Hepatocyte (in vitro differentiated cells): ENCODE measurements at regions not wholly inside any gene's neighbourhood (a gene's known extent, or its start where the extent isn't known, plus 50 kb on each side); places are given as distances from the start of the nearest gene placed in this dataset.
"Not testable (repeated sequence)": the region's sequence is repeated elsewhere in the genome, so short reads cannot be mapped to it uniquely, and the experiment has no call there.

ENCODE experiments used
- DNase-seq: peaks from one replicate; pipeline ENCODE4 v3.0.0-alpha.2; 2016; ENCODE audit warnings: low spot score
- H2AFZ ChIP-seq: fragments of 200-600 bp; sonication (generic); 2 replicates; pipeline ENCODE4 v1.6.0; 2016; ENCODE audit warnings: antibody characterized with exemption, mild to moderate bottlenecking
- H3K27ac ChIP-seq: fragments of 200-600 bp; sonication (generic); 2 replicates; pipeline ENCODE4 v1.5.1; 2016; ENCODE audit warnings: mild to moderate bottlenecking
- H3K27me3 ChIP-seq: fragments of 200-600 bp; sonication (generic); 2 replicates; pipeline ENCODE4 v1.6.1; 2016
- H3K36me3 ChIP-seq: fragments of 200-600 bp; sonication (generic); replicated peaks from 2 replicates; pipeline ENCODE4 v1.5.1; 2016; ENCODE audit warnings: low read depth; ENCODE audit not compliant: insufficient read depth
- H3K4me1 ChIP-seq: fragments of 200-600 bp; sonication (generic); 2 replicates; pipeline ENCODE4 v1.5.1; 2016; ENCODE audit warnings: mild to moderate bottlenecking, moderate library complexity; ENCODE audit not compliant: insufficient read depth
- H3K4me2 ChIP-seq: fragments of 200-600 bp; sonication (generic); 2 replicates; pipeline ENCODE4 v1.6.0; 2016
- H3K4me3 ChIP-seq: fragments of 200-600 bp; sonication (generic); 2 replicates; pipeline ENCODE4 v1.5.1; 2016; ENCODE audit warnings: mild to moderate bottlenecking
- H3K79me2 ChIP-seq: fragments of 200-600 bp; sonication (generic); 2 replicates; pipeline ENCODE4 v1.6.0; 2017; ENCODE audit warnings: mild to moderate bottlenecking
- H3K9me2 ChIP-seq: fragments of 200-600 bp; sonication (generic); replicated peaks from 2 replicates; pipeline ENCODE4 v1.6.0; 2017; ENCODE audit warnings: mild to moderate bottlenecking; ENCODE audit not compliant: insufficient read depth
- H3K9me3 ChIP-seq: fragments of 200-600 bp; sonication (generic); 2 replicates; pipeline ENCODE4 v1.5.1; 2016; ENCODE audit warnings: low read depth, mild to moderate bottlenecking
- H4K20me1 ChIP-seq: fragments of 200-600 bp; sonication (generic); 2 replicates; pipeline ENCODE4 v1.6.0; 2016; ENCODE audit warnings: mild to moderate bottlenecking; ENCODE audit not compliant: insufficient read depth, poor library complexity, severe bottlenecking
- EZH2 ChIP-seq: fragments of 200-600 bp; sonication (generic); IDR thresholded peaks from 2 replicates; pipeline ENCODE4 v1.6.1; 2016; ENCODE audit warnings: antibody characterized with exemption, mild to moderate bottlenecking, borderline replicate concordance
- EZH2phosphoT487 ChIP-seq: fragments of 200-600 bp; sonication (generic); IDR thresholded peaks from one replicate; pipeline ENCODE4 v1.6.1; 2018; ENCODE audit warnings: antibody characterized with exemption, mild to moderate bottlenecking, low read depth, moderate library complexity; ENCODE audit not compliant: unreplicated experiment, severe bottlenecking
- WGBS: methylation state at CpG from one replicate; pipeline ENCODE4 v1.1.6; 2016; ENCODE audit warnings: low lambda C conversion rate; ENCODE audit errors: missing lambda C conversion rate; 5-methylcytosine and 5-hydroxymethylcytosine counted together
- TF ChIP-seq, protein P1 (sequence below): fragments of 200-600 bp; sonication (generic); IDR thresholded peaks from 2 replicates; pipeline ENCODE4 v1.5.1; 2016; ENCODE audit warnings: antibody characterized with exemption, mild to moderate bottlenecking; ENCODE audit not compliant: poor library complexity

DNA sequence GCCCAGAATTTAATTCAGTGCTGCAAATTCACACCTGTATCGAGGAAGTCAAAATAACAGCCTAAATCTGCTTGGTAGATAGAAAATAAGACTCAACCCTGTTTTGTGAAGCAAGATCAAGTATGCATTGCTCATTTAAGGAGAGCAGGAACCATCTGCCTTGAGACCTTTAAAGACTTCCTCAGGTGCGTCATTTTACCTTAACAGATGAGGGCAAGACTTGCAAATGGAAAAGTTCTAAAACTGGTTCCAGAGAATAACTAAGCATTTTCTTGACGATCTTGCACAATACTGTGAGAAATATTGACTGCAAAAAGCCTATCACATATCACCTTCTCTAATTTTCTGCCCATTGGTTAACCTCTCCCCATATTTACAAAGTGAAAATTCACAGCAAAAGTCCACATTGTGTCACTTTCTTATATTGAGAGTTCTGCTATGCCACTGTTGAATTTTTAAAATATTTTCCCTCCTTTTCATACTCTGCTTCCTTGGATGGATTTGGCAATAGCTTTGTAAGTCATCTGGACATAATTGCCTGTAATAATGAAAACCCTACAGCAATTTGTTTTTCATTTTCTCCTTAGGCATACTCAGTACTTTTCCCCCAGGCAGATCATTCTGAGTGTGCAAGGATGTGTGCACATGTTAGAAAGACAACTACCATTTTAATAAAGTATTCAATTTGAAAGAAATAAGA, 234.2 kb downstream of the AASDHPPT start:
- TF ChIP-seq EZH2: no peak
- TF ChIP-seq EZH2phosphoT487: no peak
- TF ChIP-seq, protein P1, sequence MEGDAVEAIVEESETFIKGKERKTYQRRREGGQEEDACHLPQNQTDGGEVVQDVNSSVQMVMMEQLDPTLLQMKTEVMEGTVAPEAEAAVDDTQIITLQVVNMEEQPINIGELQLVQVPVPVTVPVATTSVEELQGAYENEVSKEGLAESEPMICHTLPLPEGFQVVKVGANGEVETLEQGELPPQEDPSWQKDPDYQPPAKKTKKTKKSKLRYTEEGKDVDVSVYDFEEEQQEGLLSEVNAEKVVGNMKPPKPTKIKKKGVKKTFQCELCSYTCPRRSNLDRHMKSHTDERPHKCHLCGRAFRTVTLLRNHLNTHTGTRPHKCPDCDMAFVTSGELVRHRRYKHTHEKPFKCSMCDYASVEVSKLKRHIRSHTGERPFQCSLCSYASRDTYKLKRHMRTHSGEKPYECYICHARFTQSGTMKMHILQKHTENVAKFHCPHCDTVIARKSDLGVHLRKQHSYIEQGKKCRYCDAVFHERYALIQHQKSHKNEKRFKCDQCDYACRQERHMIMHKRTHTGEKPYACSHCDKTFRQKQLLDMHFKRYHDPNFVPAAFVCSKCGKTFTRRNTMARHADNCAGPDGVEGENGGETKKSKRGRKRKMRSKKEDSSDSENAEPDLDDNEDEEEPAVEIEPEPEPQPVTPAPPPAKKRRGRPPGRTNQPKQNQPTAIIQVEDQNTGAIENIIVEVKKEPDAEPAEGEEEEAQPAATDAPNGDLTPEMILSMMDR: no peak
- DNase-seq: no peak
- 95% methylated on average over 3 of the region's 3 CpGs for WGBS
- Histone ChIP-seq H3K36me3 (no peaks in the 10 kb centered on the region), H3K4me3 (no peak overlapping the region), H3K79me2 (no peaks in the 10 kb centered on the region), H4K20me1 (no peaks in the 10 kb centered on the region), H2AFZ (no peak overlapping the region), H3K4me2 (no peak overlapping the region), H3K27me3 (no peaks in the 10 kb centered on the region), H3K4me1 (no peaks in the 10 kb centered on the region), H3K9me3 (no peaks in the 10 kb centered on the region), H3K9me2 (no peaks in the 10 kb centered on the region), H3K27ac (no peak overlapping the region)

DNA sequence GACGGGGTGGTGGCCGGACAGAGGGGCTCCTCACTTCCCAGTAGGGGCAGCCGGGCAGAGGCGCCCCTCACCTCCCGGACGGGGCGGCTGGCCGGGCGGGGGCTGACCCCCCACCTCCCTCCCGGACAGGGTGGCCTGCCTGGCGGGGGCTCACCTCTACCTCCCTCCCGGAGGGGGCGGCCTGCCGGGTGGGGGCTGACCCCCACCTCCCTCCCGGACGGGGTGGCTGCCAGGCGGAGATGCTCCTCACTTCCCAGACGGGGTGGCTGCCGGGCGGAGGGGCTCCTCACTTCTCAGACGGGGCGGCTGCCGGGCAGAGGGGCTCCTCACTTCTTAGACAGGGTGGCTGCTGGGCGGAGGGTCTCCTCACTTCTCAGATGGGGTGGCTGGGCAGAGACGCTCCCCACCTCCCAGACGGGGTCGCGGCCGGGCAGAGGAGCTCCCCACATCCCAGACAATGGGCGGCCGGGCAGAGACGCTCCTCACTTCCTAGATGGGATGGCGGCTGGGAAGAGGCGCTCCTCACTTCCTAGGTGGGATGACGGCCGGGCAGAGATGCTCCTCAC, 239.8 kb downstream of the AASDHPPT start:
- not testable (repeated sequence) for H3K9me3 ChIP-seq, H2AFZ ChIP-seq, H3K27me3 ChIP-seq, H3K4me2 ChIP-seq, H4K20me1 ChIP-seq, H3K4me3 ChIP-seq, H3K27ac ChIP-seq, H3K36me3 ChIP-seq, H3K79me2 ChIP-seq, DNase-seq, H3K4me1 ChIP-seq, H3K9me2 ChIP-seq
- 97% methylated on average over 24 of the region's 36 CpGs for WGBS

DNA sequence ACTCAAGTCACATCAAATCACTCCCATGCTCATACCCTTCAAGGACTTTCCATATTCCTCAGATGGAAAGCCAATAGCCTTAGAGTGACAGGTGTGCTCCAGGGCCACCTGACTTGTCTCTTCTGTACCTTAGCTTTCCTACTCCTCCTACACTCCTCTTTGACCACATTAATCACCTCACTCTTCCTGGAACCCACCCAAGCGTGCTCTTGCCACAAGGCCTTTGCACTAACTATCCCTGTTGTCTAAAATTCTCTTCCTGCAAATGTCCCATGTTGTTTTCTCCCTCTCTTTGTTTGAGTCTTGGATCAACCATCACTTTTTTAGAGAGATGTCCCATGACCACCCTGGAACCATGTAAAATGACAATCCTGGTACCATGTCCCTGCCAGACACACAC, 244.1 kb downstream of the AASDHPPT start:
- TF ChIP-seq, protein P1: no peak
- no peak for TF ChIP-seq EZH2
- no peak for TF ChIP-seq EZH2phosphoT487
- no peaks in the 10 kb centered on the region for H4K20me1 ChIP-seq
- no peaks in the 10 kb centered on the region for H3K4me1 ChIP-seq
- no peaks in the 10 kb centered on the region for H3K79me2 ChIP-seq
- no peak overlapping the region for H3K4me2 ChIP-seq
- H3K9me3 ChIP-seq: no peaks in the 10 kb centered on the region
- H3K27ac ChIP-seq: no peak overlapping the region
- no peak overlapping the region for H2AFZ ChIP-seq
- H3K9me2 ChIP-seq: no peaks in the 10 kb centered on the region
- no peaks in the 10 kb centered on the region for H3K27me3 ChIP-seq
- WGBS: 85% methylated on average over 1 of the region's 1 CpG
- H3K36me3 ChIP-seq: no peaks in the 10 kb centered on the region
- no peak overlapping the region for H3K4me3 ChIP-seq
- no peak for DNase-seq

DNA sequence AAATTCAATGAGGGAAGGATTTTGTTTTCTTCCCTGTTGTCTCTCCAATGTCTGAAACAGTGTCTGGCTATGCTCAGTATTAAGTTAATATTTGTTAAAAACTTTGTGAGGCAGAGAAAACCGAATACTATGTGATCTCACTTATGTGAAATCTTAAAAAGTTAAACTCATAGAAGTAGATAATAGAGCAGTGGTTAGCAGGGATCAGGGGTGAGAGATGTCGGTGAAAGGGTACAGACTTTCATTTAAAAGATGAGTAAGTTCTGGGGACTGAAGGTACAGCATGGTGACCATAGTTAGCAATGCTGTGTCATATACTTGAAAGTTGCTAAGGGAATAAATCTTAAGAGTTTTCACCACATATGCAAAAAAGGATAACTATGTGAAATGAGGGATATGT, 244.6 kb downstream of the AASDHPPT start:
- Histone ChIP-seq H2AFZ (no peak overlapping the region), H3K79me2 (no peaks in the 10 kb centered on the region), H3K4me2 (no peak overlapping the region), H3K4me1 (no peaks in the 10 kb centered on the region), H3K9me3 (no peaks in the 10 kb centered on the region), H3K36me3 (no peaks in the 10 kb centered on the region), H3K27ac (no peak overlapping the region), H3K4me3 (no peak overlapping the region), H3K27me3 (no peaks in the 10 kb centered on the region), H4K20me1 (no peaks in the 10 kb centered on the region), H3K9me2 (no peaks in the 10 kb centered on the region)
- TF ChIP-seq, protein P1: no peak
- TF ChIP-seq EZH2phosphoT487: no peak
- no peak for TF ChIP-seq EZH2
- 90% methylated on average over 2 of the region's 2 CpGs for WGBS
- DNase-seq: no peak
